HG02840 (cell line): ENCODE measurements at regions not wholly inside any gene's neighbourhood (a gene's known extent, or its start where the extent isn't known, plus 50 kb on each side); places are given as distances from the start of the nearest gene placed in this dataset.
"Not testable (repeated sequence)": the region's sequence is repeated elsewhere in the genome, so short reads cannot be mapped to it uniquely, and the experiment has no call there.

Source experiments
- ATAC-seq: cut with Tn5 transposase; IDR thresholded peaks from one replicate; pipeline ENCODE4 v1.9.1; 2021; ENCODE audit warnings: mild to moderate bottlenecking, moderate library complexity, moderate number of reproducible peaks; ENCODE audit not compliant: unreplicated experiment, low FRiP score

- ATAC-seq, result no peak
These were observed 474.2 kb downstream of the ADRA2A start for GRCh38 chr10:111551001-111551400.

- no peak for ATAC-seq
These were observed 479.8 kb downstream of the ADRA2A start for GRCh38 chr10:111556666-111557065.

GRCh38 chr10:111558211-111558610, 481.4 kb downstream of the ADRA2A start:
- ATAC-seq, result no peak

GRCh38 chr10:111560027-111560426, 483.2 kb downstream of the ADRA2A start:
- no peak for ATAC-seq

- no peak for ATAC-seq
These were observed 484.3 kb downstream of the ADRA2A start for GRCh38 chr10:111561124-111561523.

- ATAC-seq, result no peak
These were observed 488.7 kb downstream of the ADRA2A start for GRCh38 chr10:111565542-111565941.

GRCh38 chr10:111578076-111578475, 501.2 kb downstream of the ADRA2A start:
- ATAC-seq, result no peak

- no peak for ATAC-seq
These were observed 502.6 kb downstream of the ADRA2A start for GRCh38 chr10:111579473-111579872.

GRCh38 chr10:111590703-111591102, 513.9 kb downstream of the ADRA2A start:
- ATAC-seq, result no peak

- ATAC-seq, result no peak
These were observed 516.7 kb downstream of the ADRA2A start for GRCh38 chr10:111593578-111593977.

GRCh38 chr10:111595173-111595572, 518.3 kb downstream of the ADRA2A start:
- no peak for ATAC-seq

- peak; percentile 70 for ATAC-seq
These were observed 521.7 kb downstream of the ADRA2A start for GRCh38 chr10:111598433-111599059.

GRCh38 chr10:111599943-111600342, 523.1 kb downstream of the ADRA2A start:
- ATAC-seq, result no peak

GRCh38 chr10:111600772-111601171, 523.9 kb downstream of the ADRA2A start:
- ATAC-seq, result no peak

- no peak for ATAC-seq
These were observed 535.4 kb downstream of the ADRA2A start for GRCh38 chr10:111612273-111612672.

- no peak for ATAC-seq
These were observed 549.4 kb downstream of the GPAM start for GRCh38 chr10:111634191-111634590.

- ATAC-seq, result no peak
These were observed 537.5 kb downstream of the GPAM start for GRCh38 chr10:111646021-111646420.

GRCh38 chr10:111648046-111648445, 535.5 kb downstream of the GPAM start:
- no peak for ATAC-seq

GRCh38 chr10:111649080-111649479, 534.5 kb downstream of the GPAM start:
- ATAC-seq, result not testable (repeated sequence)

- ATAC-seq, result no peak
These were observed 533.5 kb downstream of the GPAM start for GRCh38 chr10:111650088-111650487.

GRCh38 chr10:111656066-111656465, 527.5 kb downstream of the GPAM start:
- ATAC-seq, result no peak

- no peak for ATAC-seq
These were observed 505.8 kb downstream of the GPAM start for GRCh38 chr10:111677759-111678158.

GRCh38 chr10:111686796-111687195, 496.8 kb downstream of the GPAM start:
- no peak for ATAC-seq
